Peyer's patch (tissue), 4 donors: ENCODE measurements at regions not wholly inside any gene's neighbourhood (a gene's known extent, or its start where the extent isn't known, plus 50 kb on each side); places are given as distances from the start of the nearest gene placed in this dataset.

Experiments
- POLR2A ChIP-seq, 2 donors: fragments of 450-650 bp; IDR thresholded peaks; one replicate each; pipeline ENCODE4 v1.5.1; 2017; ENCODE audit warnings: antibody characterized with exemption in 2 of 2, mild to moderate bottlenecking in 2 of 2, moderate library complexity in 2 of 2
- TF ChIP-seq, protein P1 (sequence below), 6 experiments: fragments of 450-650 bp in 4 of 6; fragments of 200-600 bp in 2 of 6; sonication (generic) in 1 of 6; IDR thresholded peaks; one replicate each; pipeline ENCODE4 v1.5.1; 2017 to 2019; ENCODE audit warnings: antibody characterized with exemption in 6 of 6, mild to moderate bottlenecking in 3 of 6, moderate library complexity in 1 of 6

DNA sequence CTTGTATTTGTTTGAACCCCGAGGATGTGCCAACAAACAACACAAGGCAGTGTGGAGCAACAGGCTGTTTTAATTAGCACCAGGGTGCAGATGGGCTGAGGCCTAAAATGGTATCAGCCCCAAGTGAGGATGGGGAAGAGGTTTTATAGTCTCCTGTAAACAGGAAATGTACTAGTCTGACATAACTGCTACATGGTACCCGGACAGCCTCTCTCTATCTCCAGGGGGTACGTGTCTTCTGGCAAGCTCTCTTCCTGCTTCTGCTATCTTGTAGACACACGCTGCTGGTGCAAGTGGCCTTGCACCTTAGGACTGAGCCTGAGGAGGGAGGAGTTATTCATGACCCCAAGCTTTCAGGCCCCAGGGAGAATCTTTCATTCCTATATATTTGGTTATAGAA, 2451.0 kb downstream of the TP53TG3F start:
- TF ChIP-seq, protein P1, sequence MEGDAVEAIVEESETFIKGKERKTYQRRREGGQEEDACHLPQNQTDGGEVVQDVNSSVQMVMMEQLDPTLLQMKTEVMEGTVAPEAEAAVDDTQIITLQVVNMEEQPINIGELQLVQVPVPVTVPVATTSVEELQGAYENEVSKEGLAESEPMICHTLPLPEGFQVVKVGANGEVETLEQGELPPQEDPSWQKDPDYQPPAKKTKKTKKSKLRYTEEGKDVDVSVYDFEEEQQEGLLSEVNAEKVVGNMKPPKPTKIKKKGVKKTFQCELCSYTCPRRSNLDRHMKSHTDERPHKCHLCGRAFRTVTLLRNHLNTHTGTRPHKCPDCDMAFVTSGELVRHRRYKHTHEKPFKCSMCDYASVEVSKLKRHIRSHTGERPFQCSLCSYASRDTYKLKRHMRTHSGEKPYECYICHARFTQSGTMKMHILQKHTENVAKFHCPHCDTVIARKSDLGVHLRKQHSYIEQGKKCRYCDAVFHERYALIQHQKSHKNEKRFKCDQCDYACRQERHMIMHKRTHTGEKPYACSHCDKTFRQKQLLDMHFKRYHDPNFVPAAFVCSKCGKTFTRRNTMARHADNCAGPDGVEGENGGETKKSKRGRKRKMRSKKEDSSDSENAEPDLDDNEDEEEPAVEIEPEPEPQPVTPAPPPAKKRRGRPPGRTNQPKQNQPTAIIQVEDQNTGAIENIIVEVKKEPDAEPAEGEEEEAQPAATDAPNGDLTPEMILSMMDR (IDR thresholded peaks at IDR 0.05) = no peak
- no peak for TF ChIP-seq POLR2A (IDR thresholded peaks at IDR 0.05)
